HAP-1 (cell line): ENCODE measurements at regions not wholly inside any gene's neighbourhood (a gene's known extent, or its start where the extent isn't known, plus 50 kb on each side); places are given as distances from the start of the nearest gene placed in this dataset.
"Not testable (repeated sequence)": the region's sequence is repeated elsewhere in the genome, so short reads cannot be mapped to it uniquely, and the experiment has no call there.

Experiments
- DNase-seq, 2 experiments: peaks; one replicate each; pipeline ENCODE4 v3.0.0-alpha.2; 2016 to 2020; ENCODE audit warnings: low spot score in 2 of 2
- H3K27me3 ChIP-seq: fragments of 250-450 bp; sonication (Bioruptor Pico); 2 replicates; pipeline ENCODE4 v1.5.1; 2020; ENCODE audit warnings: low read depth, mild to moderate bottlenecking, moderate library complexity
- H3K36me3 ChIP-seq: fragments of 250-450 bp; sonication (Bioruptor Pico); replicated peaks from 2 replicates; pipeline ENCODE4 v1.5.1; 2020; ENCODE audit warnings: mild to moderate bottlenecking
- H3K4me1 ChIP-seq: fragments of 250-450 bp; sonication (Bioruptor Pico); 2 replicates; pipeline ENCODE4 v1.5.1; 2020; ENCODE audit warnings: mild to moderate bottlenecking
- H3K4me3 ChIP-seq: fragments of 250-450 bp; sonication (Bioruptor Pico); 2 replicates; pipeline ENCODE4 v1.5.1; 2020; ENCODE audit warnings: mild to moderate bottlenecking, moderate library complexity
- H3K9me3 ChIP-seq: fragments of 250-450 bp; sonication (Bioruptor Pico); 2 replicates; pipeline ENCODE4 v1.5.1; 2020; ENCODE audit warnings: mild to moderate bottlenecking, moderate library complexity
- in situ Hi-C: fragments of 300-500 bp; cut with MboI; formaldehyde crosslinking; loops from 3 replicates; pipeline ENCODE4 v1.14.3; 2020; ENCODE audit warnings: low sequenced_read_pairs, inconsistent platforms, mixed read lengths

DNA sequence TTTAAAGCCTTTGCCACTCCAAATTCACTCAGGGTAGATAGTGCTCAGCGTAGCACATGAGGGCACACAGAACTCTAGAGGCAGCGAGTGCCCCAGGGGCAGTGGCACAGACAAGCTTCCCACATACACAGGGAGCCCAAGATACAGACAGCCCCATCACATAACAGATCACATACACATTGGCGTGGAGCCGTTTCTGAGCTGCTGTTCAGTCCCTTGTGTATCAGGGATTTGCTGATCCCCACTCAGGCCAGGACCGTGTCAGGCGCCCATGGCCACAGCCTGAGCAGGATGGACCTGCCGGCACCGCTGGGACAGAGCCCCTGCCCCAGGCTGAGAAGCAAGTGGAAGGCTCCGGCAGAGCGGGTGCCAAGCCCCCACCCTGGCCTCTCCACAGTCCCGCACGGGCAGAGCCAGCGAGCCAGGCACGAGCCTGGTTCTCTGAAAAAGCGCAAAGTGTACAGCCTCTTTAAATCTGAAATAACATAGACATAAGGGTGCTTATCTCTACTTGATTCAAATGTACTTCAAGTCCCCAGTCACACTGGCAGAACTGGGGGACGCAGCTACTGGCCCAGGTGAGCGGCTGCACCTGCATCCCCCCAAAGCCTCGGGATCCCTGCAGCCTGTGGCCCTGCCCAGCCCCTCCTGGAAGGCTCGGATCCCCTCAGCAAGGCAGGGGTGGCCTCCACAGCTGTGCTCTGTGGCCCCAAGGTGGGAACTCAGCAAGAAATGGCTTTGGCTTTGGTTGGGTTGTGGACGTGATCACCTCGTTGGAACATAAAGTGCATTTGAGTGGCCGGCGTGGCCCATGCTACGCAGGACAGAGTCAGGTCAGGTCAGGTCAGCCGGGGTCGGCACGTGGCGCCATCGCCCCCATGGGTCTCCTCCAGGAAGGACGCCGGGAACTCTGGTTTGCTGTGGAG is 231.3 kb downstream of the ERMARD start:
- no peak overlapping the region for H3K4me3 ChIP-seq
- in situ Hi-C loops: no loop called here
- H3K27me3 ChIP-seq: peaks cover 2% of the 10 kb centered on the region; the same call in 1 of the 2 replicates
- H3K9me3 ChIP-seq: no peaks in the 10 kb centered on the region
- H3K4me1 ChIP-seq: no peaks in the 10 kb centered on the region
- DNase-seq: no peak
- no peaks in the 10 kb centered on the region for H3K36me3 ChIP-seq

DNA sequence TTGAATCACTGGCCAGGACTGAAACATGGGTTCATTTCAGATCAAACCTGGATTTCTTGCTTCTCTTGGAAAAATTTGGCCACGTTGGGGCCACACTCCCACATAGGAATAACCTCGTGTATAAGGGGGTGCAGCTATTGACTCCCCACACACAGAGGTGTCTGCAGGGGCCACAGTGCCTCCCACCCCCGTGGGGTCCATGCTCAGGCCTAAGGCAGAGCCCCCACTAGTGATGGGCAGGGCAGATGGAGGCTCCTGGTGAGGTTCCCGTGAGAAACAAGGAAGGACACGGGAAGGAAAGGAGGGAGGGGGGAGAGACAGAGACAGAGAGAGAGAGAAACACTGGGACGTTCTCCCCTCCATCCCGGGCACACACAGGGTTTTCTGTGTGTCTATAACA is 230.5 kb downstream of the ERMARD start:
- no peak overlapping the region for H3K4me3 ChIP-seq

DNA sequence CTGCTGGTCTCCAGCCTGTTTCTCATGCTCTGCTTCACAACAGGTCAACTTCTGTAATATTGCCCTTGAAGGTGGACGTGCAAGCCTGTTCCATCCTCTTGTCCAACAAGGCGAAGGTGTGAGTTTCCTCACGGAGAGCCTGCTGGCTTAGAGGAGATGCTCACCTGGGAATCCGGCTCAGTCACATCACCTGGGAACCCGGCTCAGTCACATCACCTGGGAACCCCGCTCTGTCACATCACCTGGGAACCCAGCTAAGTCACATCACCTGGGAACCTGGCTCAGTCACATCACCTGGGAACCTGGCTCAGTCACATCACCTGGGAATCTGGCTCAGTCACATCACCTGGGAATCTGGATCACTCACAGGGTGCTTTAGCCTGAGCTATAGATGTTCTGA is 230.1 kb downstream of the ERMARD start:
- H3K27me3 ChIP-seq: peaks cover 3% of the 10 kb centered on the region
- no peaks in the 10 kb centered on the region for H3K4me1 ChIP-seq
- no peak for DNase-seq
- in situ Hi-C loops: no loop called here
- H3K36me3 ChIP-seq: no peaks in the 10 kb centered on the region
- H3K4me3 ChIP-seq: no peak overlapping the region
- H3K9me3 ChIP-seq: no peaks in the 10 kb centered on the region

More for the DNA sequence above, 230.5 kb downstream of the ERMARD start:
- in situ Hi-C loops: no loop called here
- H3K27me3 ChIP-seq: peaks cover 2% of the 10 kb centered on the region; the same call in 1 of the 2 replicates
- DNase-seq: no peak
- no peaks in the 10 kb centered on the region for H3K9me3 ChIP-seq
- no peaks in the 10 kb centered on the region for H3K36me3 ChIP-seq
- H3K4me1 ChIP-seq: no peaks in the 10 kb centered on the region

DNA sequence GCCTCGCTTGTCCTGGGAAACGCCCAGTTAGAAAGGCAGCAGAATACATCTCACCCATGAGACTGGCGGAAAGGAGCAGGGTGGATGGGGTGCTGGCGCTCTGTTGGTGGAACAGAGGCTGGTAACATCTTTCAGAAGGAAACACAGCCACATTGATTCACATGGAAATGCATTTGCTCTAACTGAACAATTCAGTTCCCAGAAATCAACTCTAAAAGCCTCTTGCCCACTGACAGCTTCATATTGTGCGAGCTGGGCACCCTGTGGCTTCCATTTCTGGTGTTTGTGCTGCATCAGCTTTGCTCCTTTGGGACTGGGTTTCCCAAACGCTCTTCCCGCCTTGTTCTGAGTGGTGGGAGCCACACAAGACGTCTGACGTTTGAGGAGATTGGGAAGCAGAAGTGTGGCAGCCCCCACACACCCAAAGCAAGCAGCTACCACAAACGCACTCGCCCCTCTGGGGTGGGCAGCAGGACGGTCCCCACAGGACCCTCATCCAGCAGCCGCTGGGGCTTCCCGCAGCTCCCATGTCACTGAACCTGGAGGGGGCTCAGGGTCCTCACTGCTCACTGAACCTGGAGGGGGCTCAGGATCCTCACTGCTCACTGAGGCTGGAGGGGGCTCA is 229.5 kb downstream of the ERMARD start:
- DNase-seq: no peak
- Histone ChIP-seq H3K9me3 (no peaks in the 10 kb centered on the region), H3K27me3 (peaks cover 9% of the 10 kb centered on the region), H3K36me3 (no peaks in the 10 kb centered on the region), H3K4me3 (no peak overlapping the region), H3K4me1 (no peaks in the 10 kb centered on the region)
- in situ Hi-C loops: no loop called here

DNA sequence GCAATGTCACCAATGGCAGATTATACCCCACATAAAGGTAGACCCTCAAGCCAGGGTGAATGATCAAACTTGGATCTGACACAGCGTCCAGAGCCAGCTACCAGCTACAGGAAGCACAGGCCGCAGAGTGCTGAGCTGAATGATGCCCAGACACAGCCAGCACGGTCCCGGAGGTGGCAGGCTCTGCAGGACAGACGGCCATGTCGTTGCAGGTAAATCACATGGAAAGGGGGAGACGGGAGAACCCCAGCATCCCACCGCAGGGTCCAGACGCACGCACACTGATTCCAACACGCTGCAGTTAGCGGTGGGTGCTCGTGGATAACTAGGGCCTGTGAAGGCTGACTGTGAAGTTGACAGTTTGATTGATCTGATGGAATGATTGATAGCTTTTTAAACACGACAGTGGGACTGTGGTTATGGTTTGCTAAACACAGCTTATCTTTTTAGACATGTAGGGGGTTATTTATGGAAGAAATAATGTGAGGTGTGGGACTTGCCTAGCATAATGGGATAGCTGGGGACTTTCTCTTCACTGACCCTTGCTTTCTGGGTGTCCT is 228.5 kb downstream of the ERMARD start:
- Histone ChIP-seq H3K36me3 (no peaks in the 10 kb centered on the region), H3K27me3 (peaks cover 9% of the 10 kb centered on the region), H3K4me3 (no peak overlapping the region), H3K9me3 (no peaks in the 10 kb centered on the region), H3K4me1 (no peaks in the 10 kb centered on the region)
- in situ Hi-C loops: no loop called here
- no peak for DNase-seq

GRCh38 chr6:169978615-169979161 is 227.3 kb downstream of the ERMARD start:
- Histone ChIP-seq H3K27me3 (peaks cover 9% of the 10 kb centered on the region), H3K36me3 (no peaks in the 10 kb centered on the region), H3K9me3 (no peaks in the 10 kb centered on the region), H3K4me3 (no peak overlapping the region), H3K4me1 (no peaks in the 10 kb centered on the region)
- DNase-seq: no peak
- in situ Hi-C loops: no loop called here

GRCh38 chr6:169977434-169978265 is 226.2 kb downstream of the ERMARD start:
- no peak for DNase-seq
- Histone ChIP-seq H3K4me1 (no peaks in the 10 kb centered on the region), H3K9me3 (no peaks in the 10 kb centered on the region), H3K36me3 (no peaks in the 10 kb centered on the region), H3K4me3 (no peak overlapping the region), H3K27me3 (peaks cover 9% of the 10 kb centered on the region)
- in situ Hi-C loops: no loop called here

GRCh38 chr6:169976301-169977081 is 225.1 kb downstream of the ERMARD start:
- no peak overlapping the region for H3K4me3 ChIP-seq
- DNase-seq: no peak
- H3K36me3 ChIP-seq: no peaks in the 10 kb centered on the region
- H3K9me3 ChIP-seq: no peaks in the 10 kb centered on the region
- in situ Hi-C loops: no loop called here
- H3K27me3 ChIP-seq: peaks cover 9% of the 10 kb centered on the region
- H3K4me1 ChIP-seq: no peaks in the 10 kb centered on the region

GRCh38 chr6:169975701-169976100 is 224.3 kb downstream of the ERMARD start:
- Histone ChIP-seq H3K9me3 (no peaks in the 10 kb centered on the region), H3K36me3 (no peaks in the 10 kb centered on the region), H3K4me1 (no peaks in the 10 kb centered on the region), H3K27me3 (peaks cover 9% of the 10 kb centered on the region), H3K4me3 (no peak overlapping the region)
- in situ Hi-C loops: no loop called here
- no peak for DNase-seq

- Histone ChIP-seq H3K9me3 (no peaks in the 10 kb centered on the region), H3K36me3 (no peaks in the 10 kb centered on the region), H3K27me3 (peaks cover 9% of the 10 kb centered on the region), H3K4me1 (no peaks in the 10 kb centered on the region), H3K4me3 (no peak overlapping the region)
- in situ Hi-C loops: no loop called here
- no peak for DNase-seq
Measured at GRCh38 chr6:169975286-169975685, 223.9 kb downstream of the ERMARD start.

DNA sequence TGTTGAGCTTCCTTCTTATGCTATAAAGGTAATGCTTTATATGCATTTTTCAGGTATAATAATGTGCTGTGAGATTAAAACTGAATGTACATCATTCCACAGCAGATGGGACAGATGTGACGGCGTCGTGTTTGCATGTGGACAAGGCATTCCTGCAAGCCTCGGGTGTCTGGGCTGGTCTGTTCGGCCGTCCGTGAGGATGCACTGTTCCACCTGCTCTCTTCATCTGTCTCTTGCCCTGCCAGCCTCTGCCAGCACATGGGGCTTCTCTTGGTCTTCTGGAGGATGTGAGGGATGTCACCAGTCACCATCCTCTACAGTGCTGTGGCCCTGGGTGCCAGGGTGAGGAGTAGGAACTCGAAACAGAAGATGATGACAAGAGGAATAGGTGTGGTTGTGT is 223.2 kb downstream of the ERMARD start:
- Histone ChIP-seq H3K27me3 (peaks cover 9% of the 10 kb centered on the region), H3K4me1 (no peaks in the 10 kb centered on the region), H3K36me3 (no peaks in the 10 kb centered on the region), H3K4me3 (no peak overlapping the region), H3K9me3 (no peaks in the 10 kb centered on the region)
- in situ Hi-C loops: no loop called here
- DNase-seq: no peak

GRCh38 chr6:169973588-169974467 is 222.4 kb downstream of the ERMARD start:
- in situ Hi-C loops, H3K4me3 ChIP-seq: not testable (repeated sequence)

More at GRCh38 chr6:169973588-169974467, 222.4 kb downstream of the ERMARD start:
- not testable (repeated sequence) for H3K4me1 ChIP-seq, H3K9me3 ChIP-seq, H3K27me3 ChIP-seq, DNase-seq, H3K36me3 ChIP-seq
